NCI-H1436 treated with DMSO at 0.1 percent for 48 hours (cell line): ENCODE measurements at regions not wholly inside any gene's neighbourhood (a gene's known extent, or its start where the extent isn't known, plus 50 kb on each side); places are given as distances from the start of the nearest gene placed in this dataset.
A peak's percentile ranks its signal among the peaks of the same experiment; 100 is the strongest.
"Not testable (repeated sequence)": the region's sequence is repeated elsewhere in the genome, so short reads cannot be mapped to it uniquely, and the experiment has no call there.

Source experiments
- DNase-seq: peaks from one replicate; lab custom pipeline; 2025; lab: John Stamatoyannopoulos, UW

DNA sequence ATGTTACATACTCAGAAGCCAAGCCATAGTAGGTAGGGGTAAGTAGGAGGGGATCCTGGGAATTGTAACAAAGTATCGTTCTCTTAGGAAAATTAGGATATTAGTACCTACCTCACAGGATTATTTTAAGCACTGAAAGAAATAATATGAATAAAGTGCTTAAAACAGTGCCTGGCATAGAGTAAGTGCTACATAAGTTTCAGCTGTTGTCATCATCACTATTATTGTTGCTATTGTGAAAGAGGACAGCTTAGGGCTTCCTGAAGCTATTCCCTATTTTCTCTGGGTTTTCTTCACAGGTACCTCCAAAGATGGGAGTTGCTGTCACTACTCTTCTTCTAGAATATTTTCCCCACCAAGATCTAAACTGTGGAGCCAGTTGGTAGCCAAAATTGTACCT, 443.7 kb upstream of the FGF16 start:
- no peak for DNase-seq

DNA sequence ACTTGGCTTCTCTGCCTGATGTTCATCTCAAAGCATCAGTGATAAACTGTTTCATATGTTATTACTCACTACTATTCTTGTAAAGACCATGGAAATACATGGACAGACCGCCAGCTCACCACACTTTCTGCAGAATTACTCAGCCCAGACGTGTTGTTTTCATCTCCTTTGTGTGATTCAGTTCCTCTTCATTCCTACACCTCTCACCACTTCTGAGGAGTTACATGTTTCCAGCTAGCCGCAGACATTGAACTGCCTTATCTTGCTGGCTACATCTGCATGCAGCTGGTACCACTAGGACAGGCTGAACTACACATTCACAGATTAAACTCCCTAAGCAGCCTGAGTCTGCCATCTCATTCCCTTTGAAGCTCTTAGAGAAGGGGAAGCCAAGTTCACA, 443.2 kb upstream of the FGF16 start:
- no peak for DNase-seq

DNA sequence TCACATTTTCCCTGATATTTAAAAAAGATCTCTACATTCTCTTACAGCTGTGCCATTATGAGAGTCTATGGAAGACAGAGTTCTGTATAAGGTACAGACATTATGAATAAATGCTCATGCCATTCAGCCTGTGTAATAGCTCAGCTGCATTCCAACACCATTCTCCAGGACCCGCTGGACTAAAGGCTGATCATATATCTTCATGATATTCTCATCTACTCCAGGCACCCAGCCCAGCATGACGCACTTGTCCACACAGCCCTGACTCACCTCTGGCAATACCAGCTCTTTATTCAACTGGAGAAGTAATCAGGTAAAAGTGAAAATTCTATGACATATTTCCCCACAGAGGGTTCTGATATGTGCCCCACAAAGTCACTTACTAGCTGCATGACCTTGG, 437.5 kb upstream of the FGF16 start:
- no peak for DNase-seq

DNA sequence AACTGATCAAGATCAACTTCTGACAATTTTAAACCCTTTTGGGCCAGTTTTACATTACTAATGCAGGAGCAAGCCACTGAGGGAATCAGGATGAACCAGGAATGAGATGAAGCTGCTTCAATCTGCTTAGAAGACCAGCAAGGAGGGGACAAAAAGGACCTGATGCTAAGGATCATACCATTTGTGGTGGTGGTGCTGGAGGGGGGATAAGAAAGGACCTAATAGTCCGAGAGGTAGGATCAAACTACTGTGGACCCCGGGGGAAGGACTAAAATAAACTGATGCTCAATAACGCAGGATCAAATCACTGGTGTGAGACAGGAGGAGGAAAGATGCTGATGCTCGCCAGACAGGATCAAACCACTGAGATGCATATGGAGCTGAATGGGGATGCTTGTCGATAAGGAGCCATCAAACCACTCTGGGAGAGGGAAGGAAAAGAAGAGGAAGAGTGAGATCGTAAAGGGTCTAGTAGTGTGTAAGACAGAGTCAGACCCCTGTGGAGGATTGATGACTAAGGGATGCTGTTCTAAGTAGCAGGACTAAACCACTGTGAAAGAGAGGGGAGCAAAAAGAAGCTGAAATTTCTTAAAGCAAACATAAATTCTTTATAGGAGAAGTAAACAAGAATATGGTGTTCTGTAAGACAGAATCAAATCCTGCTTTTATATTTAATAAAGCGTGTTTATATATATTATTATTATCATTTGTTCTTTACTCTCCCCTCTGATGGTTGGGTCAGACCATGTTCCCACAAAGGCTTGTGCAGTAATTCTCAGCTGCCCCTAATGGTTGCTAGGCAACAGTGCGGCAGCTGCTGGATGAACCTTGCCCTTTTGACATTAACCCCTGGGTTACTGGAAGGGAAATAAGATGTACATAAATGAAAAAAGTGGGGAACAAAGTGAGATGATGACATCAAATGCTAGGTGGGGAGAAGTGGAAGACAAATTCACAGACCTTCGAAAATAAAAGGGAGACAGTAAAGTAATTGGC, 432.5 kb upstream of the FGF16 start:
- DNase-seq = peak; percentile 72

DNA sequence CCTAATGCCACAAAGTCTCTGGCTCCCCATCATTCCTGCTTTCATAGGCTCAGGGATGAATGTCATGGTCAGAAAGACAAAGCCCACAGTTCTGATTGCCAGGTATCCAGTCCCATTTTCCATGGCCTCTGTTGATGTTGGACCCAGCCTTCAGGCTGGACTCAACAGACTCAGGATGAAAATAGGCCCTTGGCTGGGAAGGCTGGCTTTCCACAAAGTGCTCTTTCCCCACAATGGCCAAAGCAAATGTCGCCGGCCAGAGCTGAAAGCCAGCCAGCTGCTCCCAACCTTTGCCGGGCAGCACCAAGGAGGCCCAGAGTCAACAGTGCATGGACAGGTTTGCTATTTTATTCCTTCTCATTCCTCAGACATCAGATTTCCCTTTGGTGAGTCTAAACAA, 430.1 kb upstream of the FGF16 start:
- DNase-seq = no peak

DNA sequence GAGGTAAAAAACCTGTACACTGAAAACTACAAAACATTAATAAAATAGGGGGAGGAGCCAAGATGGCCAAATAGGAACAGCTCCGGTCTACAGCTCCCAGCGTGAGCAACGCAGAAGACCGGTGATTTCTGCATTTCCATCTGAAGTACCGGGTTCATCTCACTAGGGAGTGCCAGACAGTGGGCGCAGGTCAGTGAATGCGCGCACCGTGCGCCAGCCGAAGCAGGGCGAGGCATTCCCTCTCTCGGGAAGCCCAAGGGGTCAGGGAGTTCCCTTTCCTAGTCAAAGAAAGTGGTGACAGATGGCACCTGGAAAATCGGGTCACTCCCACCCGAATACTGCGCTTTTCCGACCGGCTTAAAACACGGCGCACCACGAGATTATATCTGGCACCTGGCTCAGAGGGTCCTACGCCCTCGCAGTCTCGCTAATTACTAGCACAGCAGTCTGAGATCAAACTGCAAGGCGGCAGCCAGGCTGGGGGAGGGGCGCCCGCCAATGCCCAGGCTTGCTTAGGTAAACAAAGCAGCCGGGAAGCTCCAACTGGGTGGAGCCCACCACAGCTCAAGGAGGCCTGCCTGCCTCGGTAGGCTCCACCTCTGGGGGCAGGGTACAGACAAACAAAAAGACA, 400.9 kb upstream of the FGF16 start:
- DNase-seq = not testable (repeated sequence)

DNA sequence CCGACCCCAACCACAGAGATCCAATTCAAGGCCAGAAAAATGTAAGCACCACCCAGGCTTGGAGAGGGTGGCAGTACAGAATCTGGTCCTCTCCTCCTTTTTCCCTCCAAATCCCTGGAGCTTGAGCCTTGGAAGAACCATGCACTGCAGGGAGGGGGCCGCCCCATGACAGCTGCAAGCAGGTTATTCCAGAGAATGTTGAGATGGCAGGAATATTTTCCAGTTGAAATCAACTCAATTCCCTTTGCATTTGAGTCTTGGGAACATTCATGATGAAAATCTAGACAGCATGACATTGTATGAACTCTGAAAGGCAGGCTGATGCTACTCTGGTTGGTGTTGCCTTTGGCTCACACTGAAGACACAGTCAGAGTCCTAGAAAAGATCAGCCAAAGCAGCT, 386.6 kb upstream of the FGF16 start:
- DNase-seq = no peak

DNA sequence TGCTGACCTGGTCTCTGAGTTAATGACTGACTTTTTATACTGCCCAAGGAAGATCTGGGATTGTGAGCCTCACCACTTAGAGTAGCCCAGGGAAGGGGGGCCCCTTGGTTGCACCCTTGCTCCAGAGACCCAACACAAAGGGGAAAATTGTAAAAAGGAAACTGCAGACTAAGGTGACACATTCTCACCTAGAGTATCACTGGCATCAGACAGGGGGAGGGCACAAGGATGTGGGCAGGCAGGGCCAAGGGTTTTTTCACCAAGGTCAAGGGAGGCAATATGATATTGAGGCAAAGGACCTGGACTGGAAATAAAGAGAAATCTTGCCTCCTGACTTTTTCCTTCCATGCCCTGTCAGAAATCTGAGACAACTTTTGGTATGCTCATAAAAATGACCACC, 386.2 kb upstream of the FGF16 start:
- no peak for DNase-seq

DNA sequence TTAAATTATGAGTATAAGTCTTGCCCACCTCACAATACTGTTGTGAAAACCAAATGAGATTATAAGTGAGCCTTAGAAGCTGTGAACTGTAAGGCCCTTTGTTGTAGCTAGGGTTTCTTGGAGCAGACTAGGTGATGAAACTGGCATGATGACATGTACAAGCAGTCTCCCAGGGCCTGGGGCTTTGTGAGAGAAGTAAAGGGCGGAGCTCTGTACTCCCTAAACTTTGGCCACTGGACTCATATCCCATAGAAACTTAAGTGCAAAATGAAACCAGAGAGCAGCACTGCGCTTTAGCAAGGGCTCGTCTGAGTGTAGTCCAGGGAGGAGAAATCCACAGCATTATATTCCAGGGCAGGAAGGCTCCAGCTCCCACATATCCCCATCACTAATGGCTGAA, 385.6 kb upstream of the FGF16 start:
- no peak for DNase-seq

DNA sequence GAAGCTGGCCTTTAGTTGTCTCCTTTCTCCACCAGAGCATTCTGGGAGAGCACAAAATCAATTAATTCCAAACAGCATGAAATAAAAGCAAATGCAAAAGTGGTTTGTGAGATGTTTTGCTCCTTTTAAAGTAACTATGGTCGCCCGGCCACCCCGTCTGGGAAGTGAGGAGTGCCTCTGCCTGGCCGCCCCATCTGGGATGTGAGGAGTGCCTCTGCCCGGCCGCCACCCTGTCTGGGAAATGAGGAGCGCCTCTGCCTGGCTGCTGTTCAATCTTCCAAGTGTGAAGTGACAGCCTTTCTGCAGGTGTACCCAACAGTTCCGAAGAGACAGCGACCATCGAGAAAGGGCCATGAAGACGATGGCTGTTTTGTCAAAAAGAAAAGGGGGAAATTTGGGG, 381.3 kb upstream of the FGF16 start:
- DNase-seq = no peak

DNA sequence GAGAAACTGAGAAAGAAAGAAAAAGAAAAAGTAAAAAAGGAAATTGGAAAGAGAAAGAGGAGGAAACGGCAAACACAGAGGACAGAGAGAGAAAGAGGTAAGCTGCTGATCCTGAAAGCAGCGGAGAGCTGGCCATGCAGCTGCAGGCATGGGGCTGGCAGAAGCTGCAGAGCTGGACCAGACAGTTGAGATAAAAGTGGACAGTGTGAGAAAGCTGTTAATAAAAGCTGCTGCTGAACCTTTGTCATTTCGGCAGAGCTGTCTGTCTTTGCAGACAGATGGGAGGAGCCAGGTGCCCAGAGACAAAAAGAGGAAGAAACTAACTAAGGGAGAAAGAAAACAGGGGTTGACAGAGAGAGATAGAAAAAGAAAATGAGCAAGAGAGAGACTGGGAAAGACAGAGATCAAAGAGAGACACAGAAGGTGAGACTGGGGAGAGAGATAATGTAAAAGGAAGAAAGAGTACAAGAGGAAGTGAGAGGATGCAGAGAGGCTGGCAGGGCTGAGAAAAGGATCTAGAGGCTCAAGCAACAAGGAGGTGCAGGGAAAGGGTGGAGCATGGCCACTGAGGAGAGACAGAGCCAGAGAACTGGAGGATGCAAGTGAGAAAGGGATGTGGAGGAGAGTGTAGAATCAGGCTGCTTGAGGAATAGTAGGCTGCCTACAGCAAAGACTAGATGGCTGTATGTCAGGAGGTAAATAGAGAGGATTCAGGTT, 376.8 kb upstream of the FGF16 start:
- DNase-seq = no peak

DNA sequence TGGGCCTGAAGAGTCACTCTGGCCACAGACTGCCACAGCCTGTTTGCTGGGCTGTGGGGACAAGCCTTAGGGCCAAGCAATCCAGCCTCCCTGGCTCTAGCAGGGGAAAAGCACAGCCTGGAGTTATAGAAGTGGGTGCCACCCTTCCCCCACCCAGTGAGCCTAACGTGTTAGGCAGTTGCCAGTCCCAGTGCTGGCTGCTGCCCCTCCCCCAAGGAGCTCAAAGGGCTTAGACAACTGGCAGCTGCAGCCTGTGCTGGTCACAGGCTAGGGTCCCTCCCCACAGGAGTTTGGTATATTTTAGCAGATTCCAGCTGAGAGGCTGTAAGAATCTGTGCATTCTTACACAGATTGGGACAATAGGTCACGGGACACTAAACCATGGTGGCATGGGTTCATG, 370.3 kb upstream of the FGF16 start:
- no peak for DNase-seq

DNA sequence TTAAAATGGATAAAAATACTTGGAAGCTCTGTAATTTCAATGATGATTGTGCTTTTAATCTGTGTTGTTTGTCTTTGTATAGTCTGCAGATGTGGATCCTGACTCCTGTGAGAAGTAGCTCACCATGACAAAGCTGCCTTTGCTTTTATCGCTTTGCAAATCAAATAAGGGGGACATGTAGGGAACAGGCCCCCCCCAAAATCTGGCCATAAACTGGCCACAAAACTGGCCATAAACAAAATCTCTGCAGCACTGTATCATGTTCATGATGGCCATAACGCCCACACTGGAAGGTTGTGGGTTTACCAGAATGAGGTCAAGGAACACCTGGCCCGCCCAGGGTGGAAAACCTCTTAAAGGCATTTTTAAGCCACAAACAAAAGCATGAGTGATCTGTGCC, 366.0 kb upstream of the FGF16 start:
- not testable (repeated sequence) for DNase-seq

DNA sequence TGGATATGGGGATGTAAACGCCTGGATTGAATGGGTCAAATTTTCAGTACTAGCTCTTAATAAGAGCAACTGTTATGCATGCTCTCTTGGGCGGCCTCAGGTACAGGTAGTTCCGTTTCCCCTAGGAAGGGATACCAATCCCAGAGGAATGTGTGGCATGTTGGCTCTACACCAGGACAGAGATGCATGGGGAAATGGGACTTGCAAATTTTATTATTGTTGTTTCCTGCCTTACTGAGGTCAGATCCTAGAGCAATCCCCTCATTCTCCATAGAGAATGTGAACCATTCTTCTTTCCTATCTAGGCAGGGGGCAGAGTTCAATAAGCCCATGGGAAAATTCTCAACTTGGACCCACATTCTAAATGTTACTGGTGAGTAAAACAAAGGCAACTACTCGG, 361.8 kb upstream of the FGF16 start:
- DNase-seq = no peak

DNA sequence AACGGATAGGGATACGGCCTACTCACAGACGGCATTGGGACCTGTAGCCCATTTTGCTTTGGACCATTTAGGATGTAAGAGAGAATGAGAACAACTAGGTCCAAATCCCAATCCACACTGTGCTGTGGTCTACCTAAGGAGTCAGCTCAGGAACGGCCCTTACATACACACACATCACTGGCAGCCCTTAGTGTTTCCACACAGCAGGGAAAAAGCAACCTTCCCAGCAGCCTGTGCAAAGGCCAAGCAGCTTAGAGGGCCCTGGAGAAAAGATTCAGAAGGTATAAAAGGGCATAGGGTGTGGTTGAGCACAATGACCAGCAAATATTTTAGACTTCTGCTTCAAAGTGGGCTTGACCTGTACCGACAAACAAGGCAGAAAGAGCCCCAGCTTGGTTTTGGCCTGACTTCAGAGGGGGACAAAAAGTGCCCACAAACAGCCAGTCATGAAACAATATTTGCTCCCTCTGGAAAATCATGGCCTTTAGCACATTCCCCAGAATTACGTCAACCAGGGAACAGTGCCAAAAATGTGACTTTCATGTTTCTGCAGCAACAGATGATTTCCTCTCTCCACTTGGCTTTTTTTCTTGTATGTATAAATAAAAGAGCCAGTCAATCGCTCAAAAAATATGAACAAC, 359.5 kb upstream of the FGF16 start:
- DNase-seq = no peak

DNA sequence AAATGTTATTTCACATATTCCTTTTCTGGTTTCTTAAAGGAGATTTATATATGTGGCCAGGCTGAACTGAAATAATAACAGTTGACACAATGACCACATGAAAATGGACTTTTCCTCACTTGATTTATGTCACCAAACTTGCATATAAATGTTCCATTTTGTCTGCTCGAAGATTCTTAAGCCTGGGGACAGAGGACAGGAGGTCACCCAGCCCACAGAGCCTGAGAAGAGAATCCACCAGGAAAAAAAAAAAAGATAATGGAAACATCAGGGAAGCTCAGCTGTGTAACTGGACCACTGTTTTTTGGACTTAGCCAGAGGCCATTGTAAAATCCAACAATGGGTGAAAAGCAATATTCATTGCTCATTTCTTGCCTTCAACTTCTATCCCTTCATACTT, 359.0 kb upstream of the FGF16 start:
- DNase-seq = no peak

DNA sequence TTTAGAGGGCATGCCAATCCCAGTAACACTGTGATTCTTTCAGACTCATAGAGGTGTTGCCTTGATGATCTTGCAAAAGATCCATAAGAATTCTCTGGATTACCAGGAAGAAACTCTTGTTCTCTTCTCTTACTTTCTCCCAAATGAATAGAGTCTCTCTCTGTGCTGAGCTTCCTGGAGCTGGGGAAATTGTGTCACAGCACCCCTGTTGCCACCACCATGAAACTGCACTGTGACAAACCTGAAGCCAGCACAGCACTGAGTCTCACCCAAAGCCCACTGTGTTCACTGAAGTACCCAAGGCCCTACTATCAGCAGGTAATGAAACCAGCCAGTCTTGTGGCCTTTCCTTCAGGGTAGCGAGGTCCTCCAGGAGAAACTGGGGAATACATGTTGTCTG, 332.7 kb upstream of the FGF16 start:
- DNase-seq = no peak

DNA sequence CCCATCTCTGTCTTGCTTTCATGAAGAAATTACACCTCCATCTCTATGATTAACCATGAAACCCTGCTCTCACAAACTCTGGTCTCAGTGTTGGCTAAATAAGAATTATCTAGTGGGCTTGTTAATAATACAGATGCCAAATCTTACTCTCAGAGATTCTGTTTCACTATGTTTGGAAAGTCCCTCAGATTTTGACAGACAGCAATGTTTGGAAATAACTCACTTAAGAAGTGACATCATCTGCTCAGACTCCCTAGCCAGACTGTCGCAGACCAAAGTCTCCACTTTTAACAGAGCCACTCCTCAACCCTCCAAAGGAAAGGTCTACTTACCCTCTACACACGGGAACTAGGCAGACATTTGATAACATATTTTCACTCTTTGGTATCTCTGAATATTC, 328.5 kb upstream of the FGF16 start:
- no peak for DNase-seq

DNA sequence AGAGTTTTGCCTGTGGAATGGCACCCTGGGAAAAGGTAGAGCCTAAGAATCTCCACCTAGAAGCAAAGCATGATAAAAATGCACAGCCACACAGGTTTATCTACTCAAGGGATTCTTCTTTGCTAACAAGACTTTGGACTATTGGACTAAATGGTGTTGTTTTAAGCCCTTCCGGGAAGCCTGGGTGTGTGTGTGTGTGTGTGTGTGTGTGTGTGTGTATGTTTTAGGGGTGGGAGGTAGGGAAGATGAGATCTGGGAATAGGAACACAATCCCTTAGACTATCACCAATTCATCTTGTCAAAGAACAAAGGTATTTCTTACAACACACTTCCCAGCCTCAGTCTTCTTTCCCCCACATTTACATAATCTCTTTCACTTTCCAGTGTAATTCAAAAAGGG, 327.5 kb upstream of the FGF16 start:
- DNase-seq = no peak

DNA sequence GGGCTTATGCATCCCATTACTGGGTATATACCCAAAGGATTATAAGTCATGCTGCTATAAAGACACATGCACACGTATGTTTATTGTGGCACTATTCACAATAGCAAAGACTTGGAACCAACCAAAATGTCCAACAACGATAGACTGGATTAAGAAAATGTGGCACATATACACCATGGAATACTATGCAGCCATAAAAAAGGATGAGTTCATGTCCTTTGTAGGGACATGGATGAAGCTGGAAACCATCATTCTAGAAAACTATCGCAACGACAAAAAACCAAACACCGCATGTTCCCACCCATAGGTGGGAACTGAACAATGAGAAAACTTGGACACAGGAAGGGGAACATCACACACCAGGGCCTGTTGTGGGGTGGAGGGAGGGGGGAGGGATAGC, 323.3 kb upstream of the FGF16 start:
- not testable (repeated sequence) for DNase-seq

DNA sequence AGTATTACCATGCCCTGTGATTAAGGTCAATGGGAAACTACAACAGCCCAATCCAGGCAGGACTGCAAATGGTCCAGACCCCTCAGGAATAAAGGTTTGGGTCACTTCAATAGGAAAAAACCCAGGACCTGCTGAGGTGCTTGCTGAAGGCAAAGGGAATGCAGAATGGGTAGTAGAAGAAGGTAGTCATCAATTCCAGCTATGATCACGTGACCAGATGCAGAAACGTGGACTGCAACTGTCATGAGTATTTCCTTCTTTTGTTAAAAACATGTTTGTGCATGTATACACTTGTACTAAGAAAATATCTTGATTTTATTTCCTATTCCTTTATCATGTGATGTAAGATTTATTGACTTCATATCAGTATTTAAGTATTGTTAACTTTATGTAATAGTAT, 319.6 kb upstream of the FGF16 start:
- DNase-seq = not testable (repeated sequence)

DNA sequence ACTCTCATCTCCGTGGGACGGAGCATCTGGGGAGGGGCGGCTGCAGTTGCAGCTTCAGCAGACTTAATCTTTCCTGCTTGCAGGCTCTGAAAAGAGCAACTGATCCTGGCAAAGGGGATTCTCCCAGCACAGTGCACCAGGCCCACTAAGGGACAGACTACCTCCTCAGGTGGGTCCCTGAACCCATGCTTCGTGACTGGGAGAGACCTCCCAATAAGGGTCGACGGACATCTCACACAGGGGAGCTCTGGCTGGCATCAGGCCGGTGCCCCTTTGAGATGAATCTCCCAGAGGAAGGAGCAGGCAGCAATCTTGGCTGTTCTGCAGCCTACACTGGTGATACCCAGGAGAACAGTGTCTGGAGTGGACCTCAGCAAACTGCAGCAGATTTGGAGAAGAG, 303.3 kb upstream of the FGF16 start:
- DNase-seq = no peak
